Stimulated activated CD4-positive, alpha-beta T cell treated with anti-CD3 and anti-CD28 coated beads, Interleukin-12 subunit alpha, Interleukin-12 subunit beta, amount 100 ng/mL, for 4 hours (primary cell): ENCODE measurements at regions not wholly inside any gene's neighbourhood (a gene's known extent, or its start where the extent isn't known, plus 50 kb on each side); places are given as distances from the start of the nearest gene placed in this dataset.

Source experiments
- DNase-seq: peaks from one replicate; pipeline ENCODE4 v3.0.0-alpha.2; 2020

- no peak for DNase-seq
Measured at GRCh38 chr4:148514041-148514440, 71.8 kb upstream of the NR3C2 start.

GRCh38 chr4:148510211-148510610 lies 68.0 kb upstream of the NR3C2 start:
- DNase-seq = no peak

- DNase-seq = no peak
Measured at GRCh38 chr4:148503681-148504080, 61.5 kb upstream of the NR3C2 start.

GRCh38 chr4:148497258-148497657 lies 55.0 kb upstream of the NR3C2 start:
- DNase-seq = no peak

- DNase-seq = no peak
Measured at GRCh38 chr4:148495463-148495862, 53.2 kb upstream of the NR3C2 start.
